Activated naive CD8-positive, alpha-beta T cell treated with anti-CD3 and anti-CD28 coated beads for 36 hours (primary cell): ENCODE measurements at regions not wholly inside any gene's neighbourhood (a gene's known extent, or its start where the extent isn't known, plus 50 kb on each side); places are given as distances from the start of the nearest gene placed in this dataset.
"Not testable (repeated sequence)": the region's sequence is repeated elsewhere in the genome, so short reads cannot be mapped to it uniquely, and the experiment has no call there.

Source experiments
- DNase-seq: peaks from one replicate; pipeline ENCODE4 v3.0.0; 2021
- H3K27ac Mint-ChIP-seq: one replicate; pipeline ENCODE4 v1.8.0; 2022; ENCODE audit warnings: mild to moderate bottlenecking, moderate library complexity, mixed read lengths
- H3K27me3 Mint-ChIP-seq: one replicate; pipeline ENCODE4 v1.8.0; 2022; ENCODE audit warnings: mild to moderate bottlenecking, mixed read lengths
- H3K36me3 Mint-ChIP-seq: one replicate; pipeline ENCODE4 v1.8.0; 2021; ENCODE audit warnings: mild to moderate bottlenecking, mixed read lengths
- H3K4me1 Mint-ChIP-seq: one replicate; pipeline ENCODE4 v1.8.0; 2021; ENCODE audit warnings: mixed read lengths
- H3K4me3 Mint-ChIP-seq: one replicate; pipeline ENCODE4 v1.8.0; 2022; ENCODE audit warnings: mild to moderate bottlenecking, moderate library complexity, mixed read lengths
- H3K9me3 Mint-ChIP-seq: one replicate; pipeline ENCODE4 v1.8.0; 2022; ENCODE audit warnings: mixed read lengths

DNA sequence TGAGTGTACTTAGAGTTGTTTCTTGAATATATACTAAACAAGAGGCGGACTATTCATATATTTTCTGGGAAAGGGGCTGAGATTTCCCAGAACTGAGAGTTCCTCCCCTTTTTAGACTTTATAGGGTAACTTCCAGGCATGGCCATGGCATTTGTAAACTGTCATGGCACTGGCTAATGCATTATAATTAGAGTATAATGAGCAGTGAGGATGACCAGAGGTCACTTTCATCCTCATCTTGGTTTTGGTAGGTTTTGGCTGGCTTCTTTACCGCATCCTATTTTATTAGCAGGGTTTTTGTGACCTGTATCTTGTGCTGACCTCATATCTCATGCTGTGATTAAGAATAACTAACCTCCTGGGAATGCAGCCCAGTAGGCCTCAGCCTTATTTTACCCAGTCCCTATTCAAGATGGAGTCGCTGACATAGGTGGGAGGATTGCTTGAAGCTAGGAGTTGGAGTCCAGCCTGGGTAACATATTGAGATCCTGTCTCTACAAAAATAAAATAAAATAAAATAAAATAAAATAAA, 91.4 kb downstream of the MOBP start:
- DNase-seq = no peak
- Mint-ChIP-seq H3K4me3 (no peak overlapping the region), H3K4me1 (no peaks in the 10 kb centered on the region), H3K27me3 (peaks cover 4% of the 10 kb centered on the region), H3K9me3 (peaks cover 3% of the 10 kb centered on the region), H3K36me3 (no peaks in the 10 kb centered on the region), H3K27ac (no peak overlapping the region)

GRCh38 chr3:39559543-39559942, 92.1 kb downstream of the MOBP start:
- Mint-ChIP-seq H3K36me3 (no peaks in the 10 kb centered on the region), H3K4me3 (no peak overlapping the region), H3K27ac (no peak overlapping the region), H3K27me3 (peaks cover 4% of the 10 kb centered on the region), H3K9me3 (no peaks in the 10 kb centered on the region), H3K4me1 (no peaks in the 10 kb centered on the region)
- DNase-seq = no peak

DNA sequence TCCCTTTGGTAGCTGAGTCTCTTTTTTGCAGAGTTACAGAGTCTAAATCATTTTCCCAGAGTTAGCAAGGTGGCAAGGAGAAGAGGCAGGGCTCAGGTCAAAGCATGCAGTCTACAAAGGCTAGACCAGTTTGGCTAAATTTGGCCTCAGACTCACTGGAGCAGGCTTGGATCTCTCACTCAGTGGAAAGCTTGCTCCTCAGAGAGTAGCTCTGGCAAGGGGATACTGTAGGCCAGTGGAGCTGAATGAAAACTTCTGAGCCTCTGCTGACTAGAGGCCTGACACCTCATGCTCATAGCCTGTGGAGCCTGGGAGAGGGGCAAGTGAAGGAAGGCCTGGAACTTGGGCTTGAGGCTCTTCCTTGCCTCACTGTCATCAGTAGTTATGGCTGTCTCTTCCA, 101.0 kb downstream of the MOBP start:
- Mint-ChIP-seq H3K4me3 (no peak overlapping the region), H3K27me3 (peaks cover 5% of the 10 kb centered on the region), H3K36me3 (no peaks in the 10 kb centered on the region), H3K27ac (no peak overlapping the region), H3K4me1 (no peaks in the 10 kb centered on the region), H3K9me3 (no peaks in the 10 kb centered on the region)
- no peak for DNase-seq

DNA sequence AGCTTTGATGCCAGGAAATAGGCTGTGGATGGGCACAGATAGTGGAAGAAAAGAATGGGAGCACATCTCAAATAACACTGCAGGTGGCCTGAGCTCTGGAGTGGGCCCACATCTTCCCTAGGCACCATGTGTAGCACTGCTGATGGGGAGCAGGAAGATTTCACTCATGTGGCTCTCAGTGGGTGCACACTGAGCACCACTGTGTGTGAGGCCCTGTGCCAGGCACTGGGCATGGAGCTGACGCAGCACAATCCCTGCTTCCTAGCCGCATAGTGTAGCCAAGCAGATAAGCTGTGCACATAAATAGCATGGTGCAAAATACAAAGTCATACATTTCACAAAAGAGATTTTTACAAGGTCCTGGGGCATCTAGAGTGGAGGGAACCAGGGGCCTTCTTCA, 101.6 kb downstream of the MOBP start:
- Mint-ChIP-seq H3K4me1 (no peaks in the 10 kb centered on the region), H3K9me3 (no peaks in the 10 kb centered on the region), H3K4me3 (no peak overlapping the region), H3K27me3 (peaks cover 5% of the 10 kb centered on the region), H3K27ac (no peak overlapping the region), H3K36me3 (no peaks in the 10 kb centered on the region)
- no peak for DNase-seq

DNA sequence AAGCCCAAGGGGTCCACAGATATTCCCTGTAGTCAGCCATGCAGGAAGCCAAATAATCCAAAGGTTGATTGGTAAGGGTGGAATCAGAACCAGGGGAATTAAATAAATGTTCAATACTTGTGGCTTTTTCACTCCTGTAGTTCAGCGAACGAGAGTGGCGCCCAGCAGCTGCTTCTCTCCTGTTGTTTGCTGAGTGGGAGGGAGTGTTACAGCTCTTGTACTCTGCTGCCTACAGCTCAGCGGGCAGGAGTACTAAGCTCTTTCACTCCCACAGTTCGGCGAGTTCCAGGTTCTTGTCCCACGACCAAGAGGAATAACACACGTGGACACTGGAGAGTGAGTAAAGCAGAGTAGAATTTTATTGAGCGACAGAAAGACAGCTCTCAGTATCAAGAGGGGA, 105.9 kb downstream of the MOBP start:
- Mint-ChIP-seq H3K9me3 (no peaks in the 10 kb centered on the region), H3K36me3 (no peaks in the 10 kb centered on the region), H3K4me3 (no peak overlapping the region), H3K27ac (no peak overlapping the region), H3K27me3 (no peaks in the 10 kb centered on the region), H3K4me1 (no peaks in the 10 kb centered on the region)
- DNase-seq = no peak

DNA sequence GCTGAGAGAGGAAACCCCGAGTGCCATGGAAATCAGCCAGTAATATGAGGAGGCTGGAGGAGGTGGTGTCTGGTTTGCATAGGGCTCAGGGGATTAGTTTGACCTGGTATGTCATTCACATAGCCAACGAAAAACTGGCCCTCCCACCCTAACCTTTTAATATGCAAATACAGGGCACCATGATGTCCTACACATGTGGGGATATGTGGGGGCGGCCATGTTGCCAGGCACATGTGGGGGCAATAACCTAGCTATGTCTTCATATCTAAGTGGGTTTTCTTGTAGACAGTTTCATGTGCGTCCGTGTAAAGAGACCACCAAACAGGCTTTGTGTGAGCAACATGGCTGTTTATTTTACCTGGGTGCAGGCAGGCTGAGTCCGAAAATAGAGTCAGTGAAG, 110.1 kb downstream of the MOBP start:
- Mint-ChIP-seq H3K27ac (no peak overlapping the region), H3K9me3 (no peaks in the 10 kb centered on the region), H3K4me1 (no peaks in the 10 kb centered on the region), H3K36me3 (no peaks in the 10 kb centered on the region), H3K4me3 (no peak overlapping the region), H3K27me3 (peaks cover 6% of the 10 kb centered on the region)
- DNase-seq = no peak

GRCh38 chr3:39586215-39586614, 118.7 kb downstream of the MOBP start:
- H3K4me1 Mint-ChIP-seq, H3K27me3 Mint-ChIP-seq, H3K9me3 Mint-ChIP-seq, H3K36me3 Mint-ChIP-seq, H3K27ac Mint-ChIP-seq, DNase-seq, H3K4me3 Mint-ChIP-seq: not testable (repeated sequence)

DNA sequence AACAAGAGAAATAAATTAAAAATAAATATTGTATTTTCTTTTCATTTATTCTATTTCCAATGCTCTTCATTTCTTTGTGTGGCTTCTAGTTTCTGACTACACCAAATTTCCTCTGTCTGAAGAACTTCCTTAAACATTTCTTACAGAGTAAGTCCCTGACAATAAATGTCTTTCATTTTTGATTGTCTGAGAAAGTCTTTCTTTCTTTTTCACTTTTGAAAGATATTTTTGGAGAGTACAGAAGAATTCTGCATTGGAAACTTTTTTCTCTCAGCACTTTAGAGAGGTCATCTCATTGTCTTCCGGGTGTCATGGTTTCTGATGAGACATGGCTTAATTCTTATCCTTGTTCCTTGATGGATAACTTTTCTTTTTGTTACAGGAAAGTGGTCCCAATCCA, 119.6 kb downstream of the MOBP start:
- Mint-ChIP-seq H3K4me3 (no peak overlapping the region), H3K9me3 (peaks cover 1% of the 10 kb centered on the region), H3K36me3 (no peaks in the 10 kb centered on the region), H3K4me1 (no peaks in the 10 kb centered on the region), H3K27me3 (peaks cover 4% of the 10 kb centered on the region), H3K27ac (no peak overlapping the region)
- no peak for DNase-seq

DNA sequence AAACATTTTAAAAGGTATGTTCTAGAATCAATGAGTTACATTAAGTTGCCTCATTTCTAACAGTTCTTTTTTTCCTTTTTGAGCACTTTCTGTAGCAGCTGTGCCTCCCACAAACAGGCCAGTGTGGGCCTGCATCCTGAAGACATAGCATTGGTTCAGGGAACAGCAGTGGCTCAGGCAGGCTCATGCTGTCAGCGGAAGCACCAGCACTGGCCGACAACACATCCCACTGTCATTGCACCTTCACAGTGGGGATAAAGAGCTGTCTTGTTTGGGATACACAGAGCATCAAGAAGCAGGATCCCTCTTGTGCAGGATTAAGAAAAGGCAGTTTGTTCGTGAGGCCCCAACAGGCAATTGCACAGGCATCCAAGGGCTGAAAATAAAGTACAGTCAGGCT, 123.3 kb downstream of the MOBP start:
- Mint-ChIP-seq H3K4me3 (no peak overlapping the region), H3K27me3 (no peaks in the 10 kb centered on the region)
- no peak for DNase-seq

DNA sequence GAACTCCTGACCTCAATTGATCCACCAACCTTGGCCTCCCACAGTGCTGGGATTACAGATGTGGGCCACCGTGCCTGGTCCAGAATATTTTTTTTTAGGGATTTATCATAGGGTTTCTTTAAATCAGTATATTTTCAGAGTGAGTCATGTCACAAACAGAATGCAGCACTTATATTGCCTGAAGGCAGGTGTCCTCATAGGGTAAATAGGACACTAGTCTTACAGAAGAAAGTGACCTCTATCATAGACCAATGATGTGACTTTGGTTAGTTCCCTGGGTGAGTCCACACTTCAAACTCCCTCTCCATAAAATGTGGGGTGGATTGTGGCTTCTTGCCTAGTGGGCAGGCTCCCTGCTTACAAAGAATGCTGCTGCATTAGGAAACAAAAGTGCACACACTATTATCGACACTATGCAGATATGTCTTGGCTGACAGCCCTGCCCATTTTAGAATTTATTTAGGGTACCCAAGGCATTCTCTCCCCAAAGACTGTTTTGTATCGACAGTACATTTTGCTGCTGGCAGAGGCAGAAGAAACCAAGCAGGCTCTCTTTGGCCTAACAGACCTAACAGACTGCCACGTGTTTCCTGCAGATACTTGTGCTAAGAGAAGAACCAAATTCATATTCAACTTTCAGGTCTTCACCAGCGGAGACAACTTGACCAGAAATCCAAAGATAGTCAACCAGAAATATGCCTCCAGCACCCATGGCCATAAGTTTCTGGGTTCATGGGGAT, 125.0 kb downstream of the MOBP start:
- H3K4me3 Mint-ChIP-seq = no peak overlapping the region
- no peaks in the 10 kb centered on the region for H3K4me1 Mint-ChIP-seq
- no peaks in the 10 kb centered on the region for H3K27me3 Mint-ChIP-seq
- H3K9me3 Mint-ChIP-seq = no peaks in the 10 kb centered on the region
- H3K36me3 Mint-ChIP-seq = no peaks in the 10 kb centered on the region
- H3K27ac Mint-ChIP-seq = no peak overlapping the region
- DNase-seq = no peak

More for the DNA sequence above, 123.3 kb downstream of the MOBP start:
- no peak overlapping the region for H3K27ac Mint-ChIP-seq
- no peaks in the 10 kb centered on the region for H3K4me1 Mint-ChIP-seq
- H3K9me3 Mint-ChIP-seq = no peaks in the 10 kb centered on the region
- no peaks in the 10 kb centered on the region for H3K36me3 Mint-ChIP-seq

DNA sequence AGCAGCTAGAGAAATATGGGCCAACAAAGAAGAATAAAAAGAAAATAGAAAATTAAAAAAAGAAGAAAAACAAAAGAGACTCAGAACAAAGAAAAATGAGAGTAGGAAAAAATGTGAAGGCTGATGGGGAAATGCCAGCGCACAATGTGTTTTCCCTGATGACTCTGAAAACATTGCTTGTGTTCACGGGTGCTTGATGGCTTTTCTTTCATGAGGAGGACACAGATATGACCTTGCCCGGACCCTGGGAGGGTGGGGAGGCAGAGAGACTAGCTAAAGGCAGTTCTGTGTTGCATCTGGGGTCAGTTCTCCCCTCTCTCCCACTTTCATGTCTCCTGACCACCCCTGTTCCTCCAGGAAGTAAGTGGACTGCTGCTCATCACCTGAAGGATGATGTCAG, 125.9 kb downstream of the MOBP start:
- Mint-ChIP-seq H3K4me1 (no peaks in the 10 kb centered on the region), H3K4me3 (no peak overlapping the region), H3K36me3 (no peaks in the 10 kb centered on the region), H3K27me3 (no peaks in the 10 kb centered on the region), H3K27ac (no peak overlapping the region), H3K9me3 (no peaks in the 10 kb centered on the region)
- no peak for DNase-seq

DNA sequence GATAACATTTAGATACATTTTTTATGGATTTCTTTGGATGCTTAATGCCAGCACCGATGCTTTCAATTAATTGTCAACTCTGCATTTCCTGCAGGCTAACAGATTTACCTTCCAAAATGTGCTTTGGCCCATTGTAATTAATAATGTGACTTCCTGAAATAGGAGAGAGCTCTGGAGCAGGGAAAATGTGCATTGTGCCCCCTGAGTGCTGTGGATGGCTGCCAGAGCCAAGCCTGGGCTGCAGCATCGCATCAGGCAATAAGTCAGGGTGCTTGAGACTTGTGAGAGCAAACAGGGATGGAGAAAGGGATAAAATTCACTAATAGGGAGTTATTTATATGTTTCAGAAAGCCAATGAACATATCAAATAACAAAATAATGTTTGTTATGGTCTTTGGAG, 133.8 kb downstream of the MOBP start:
- Mint-ChIP-seq H3K27ac (no peak overlapping the region), H3K4me1 (no peaks in the 10 kb centered on the region), H3K4me3 (no peak overlapping the region), H3K9me3 (no peaks in the 10 kb centered on the region), H3K27me3 (peaks cover 11% of the 10 kb centered on the region), H3K36me3 (no peaks in the 10 kb centered on the region)
- no peak for DNase-seq

DNA sequence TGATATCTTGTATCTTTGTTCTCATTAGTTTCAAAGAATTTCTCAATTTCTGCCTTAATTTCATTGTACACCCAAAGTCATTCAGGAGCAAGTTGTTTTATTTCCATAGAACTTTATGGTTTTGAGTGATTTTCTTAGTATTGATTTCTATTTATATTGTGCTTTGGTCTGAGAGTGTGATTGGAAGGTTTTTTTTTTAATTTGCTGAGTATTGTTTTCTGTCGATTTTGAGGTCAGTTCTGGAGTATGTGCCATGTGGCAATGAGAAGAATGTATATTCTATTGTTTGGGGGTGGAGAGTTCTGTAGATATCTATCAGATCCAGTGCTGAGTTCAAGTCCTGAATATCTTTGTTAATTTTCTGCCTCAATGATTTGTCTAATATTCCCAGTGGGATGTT, 138.4 kb downstream of the MOBP start:
- Mint-ChIP-seq H3K36me3 (no peaks in the 10 kb centered on the region), H3K9me3 (no peaks in the 10 kb centered on the region), H3K27me3 (peaks cover 15% of the 10 kb centered on the region), H3K4me1 (no peaks in the 10 kb centered on the region), H3K27ac (no peak overlapping the region), H3K4me3 (no peak overlapping the region)
- DNase-seq = no peak

DNA sequence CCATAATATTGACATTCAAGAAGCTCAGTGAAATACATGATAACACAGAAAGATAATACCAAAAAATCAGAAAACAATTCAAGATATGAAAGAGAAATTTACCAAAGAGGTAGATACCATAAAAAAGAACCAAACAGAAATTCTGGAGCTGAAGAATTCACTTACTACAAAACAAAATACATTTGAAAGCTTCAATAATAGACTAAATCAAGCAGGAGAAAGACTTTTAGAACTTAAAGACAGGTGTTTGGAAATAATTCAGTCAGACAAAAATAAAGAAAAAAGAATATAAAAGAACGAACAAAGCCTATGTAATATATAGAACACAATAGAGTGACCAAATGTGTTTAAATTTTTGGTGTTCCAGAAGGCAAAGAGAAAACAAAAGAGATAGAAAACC, 158.7 kb downstream of the MOBP start:
- no peaks in the 10 kb centered on the region for H3K36me3 Mint-ChIP-seq
- H3K9me3 Mint-ChIP-seq = peaks cover 19% of the 10 kb centered on the region
- no peak for DNase-seq
- peaks cover 20% of the 10 kb centered on the region for H3K27me3 Mint-ChIP-seq
- H3K4me3 Mint-ChIP-seq = no peak overlapping the region
- H3K4me1 Mint-ChIP-seq = no peaks in the 10 kb centered on the region
- H3K27ac Mint-ChIP-seq = no peak overlapping the region

GRCh38 chr3:39631136-39631535, 163.7 kb downstream of the MOBP start:
- Mint-ChIP-seq H3K27ac (no peak overlapping the region), H3K4me1 (no peaks in the 10 kb centered on the region), H3K9me3 (peaks cover 12% of the 10 kb centered on the region), H3K27me3 (peaks cover 13% of the 10 kb centered on the region), H3K36me3 (no peaks in the 10 kb centered on the region), H3K4me3 (no peak overlapping the region)
- DNase-seq = no peak

DNA sequence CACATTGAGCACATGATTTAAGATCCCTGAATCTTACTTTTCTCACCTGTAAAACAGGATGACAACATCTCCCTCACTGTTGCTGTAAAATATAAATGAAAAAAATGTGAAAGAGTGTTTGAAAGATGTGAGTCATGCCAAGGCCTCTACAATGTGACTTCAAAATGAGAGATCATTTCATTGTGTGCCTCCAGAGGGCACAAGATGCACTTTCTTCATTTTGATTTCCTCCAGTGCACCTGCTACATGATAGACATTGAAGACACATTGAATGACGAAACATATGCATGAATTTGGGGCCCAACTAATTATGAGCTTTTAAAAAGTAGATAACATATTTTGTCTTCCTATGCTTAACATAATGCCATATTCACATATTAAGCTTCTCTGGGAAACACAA, 170.3 kb downstream of the MOBP start:
- Mint-ChIP-seq H3K27ac (no peak overlapping the region), H3K27me3 (peaks cover 17% of the 10 kb centered on the region), H3K4me3 (no peak overlapping the region), H3K36me3 (no peaks in the 10 kb centered on the region), H3K4me1 (peaks cover 16% of the 10 kb centered on the region), H3K9me3 (no peaks in the 10 kb centered on the region)
- no peak for DNase-seq
